Endodermal cell (in vitro differentiated cells): ENCODE measurements at regions not wholly inside any gene's neighbourhood (a gene's known extent, or its start where the extent isn't known, plus 50 kb on each side); places are given as distances from the start of the nearest gene placed in this dataset.

Experiments used
- DNase-seq: peaks from one replicate; pipeline ENCODE4 v3.0.0-alpha.2; 2017
- H3K27ac ChIP-seq: 2 replicates; pipeline ENCODE4 v1.5.1; 2013; ENCODE audit warnings: mild to moderate bottlenecking, low read depth, low read length, moderate library complexity
- H3K27me3 ChIP-seq: 2 replicates; pipeline ENCODE4 v1.6.1; 2013; ENCODE audit warnings: mild to moderate bottlenecking, low read length, moderate library complexity; ENCODE audit not compliant: insufficient read depth, control insufficient read depth, poor library complexity, severe bottlenecking
- H3K36me3 ChIP-seq: 2 replicates; pipeline ENCODE4 v1.7.0; 2013; ENCODE audit warnings: mild to moderate bottlenecking, low read length, moderate library complexity; ENCODE audit not compliant: control insufficient read depth, insufficient read depth
- H3K4me1 ChIP-seq: one replicate; pipeline ENCODE4 v1.7.0; 2013; ENCODE audit warnings: low read length; ENCODE audit not compliant: control insufficient read depth, insufficient read depth
- H3K4me3 ChIP-seq: 2 replicates; pipeline ENCODE4 v1.5.1; 2013; ENCODE audit warnings: mild to moderate bottlenecking, low read length, moderate library complexity
- H3K9ac ChIP-seq: 2 replicates; pipeline ENCODE4 v1.6.1; 2013; ENCODE audit warnings: mild to moderate bottlenecking, low read length, moderate library complexity; ENCODE audit not compliant: poor library complexity, severe bottlenecking; ENCODE audit errors: extremely low read depth
- H3K9me3 ChIP-seq: 2 replicates; pipeline ENCODE4 v1.6.1; 2013; ENCODE audit warnings: mild to moderate bottlenecking, low read length, moderate library complexity; ENCODE audit not compliant: control insufficient read depth
- H3K27ac Mint-ChIP-seq: 2 replicates; pipeline ENCODE4 v1.8.0; 2020; ENCODE audit warnings: mixed read lengths
- H3K27me3 Mint-ChIP-seq: 2 replicates; pipeline ENCODE4 v1.8.0; 2021; ENCODE audit warnings: mild to moderate bottlenecking, mixed read lengths; ENCODE audit not compliant: insufficient read depth
- H3K36me3 Mint-ChIP-seq: 2 replicates; pipeline ENCODE4 v1.8.0; 2020; ENCODE audit warnings: low read depth, mixed read lengths
- H3K4me1 Mint-ChIP-seq: 2 replicates; pipeline ENCODE4 v1.8.0; 2020; ENCODE audit warnings: mixed read lengths
- H3K4me3 Mint-ChIP-seq: 2 replicates; pipeline ENCODE4 v1.8.0; 2020; ENCODE audit warnings: mild to moderate bottlenecking, moderate library complexity, mixed read lengths
- H3K9me3 Mint-ChIP-seq: 2 replicates; pipeline ENCODE4 v1.8.0; 2020; ENCODE audit warnings: mild to moderate bottlenecking, mixed read lengths
- WGBS, 2 experiments: methylation state at CpG; one replicate each; pipeline versions ENCODE4 v1.1.5 to v1.1.7; 2013; ENCODE audit warnings: missing lambda C conversion rate in 2 of 2, mixed read lengths in 1 of 2; ENCODE audit not compliant: insufficient coverage in 1 of 2, insufficient read length in 1 of 2; 5-methylcytosine and 5-hydroxymethylcytosine counted together
- TF ChIP-seq, protein P1 (sequence below): fragments of 200-600 bp; sonication (generic); conservative IDR thresholded peaks from 2 replicates; pipeline ENCODE4 v1.5.0; 2021; ENCODE audit warnings: antibody characterized with exemption, mild to moderate bottlenecking

DNA sequence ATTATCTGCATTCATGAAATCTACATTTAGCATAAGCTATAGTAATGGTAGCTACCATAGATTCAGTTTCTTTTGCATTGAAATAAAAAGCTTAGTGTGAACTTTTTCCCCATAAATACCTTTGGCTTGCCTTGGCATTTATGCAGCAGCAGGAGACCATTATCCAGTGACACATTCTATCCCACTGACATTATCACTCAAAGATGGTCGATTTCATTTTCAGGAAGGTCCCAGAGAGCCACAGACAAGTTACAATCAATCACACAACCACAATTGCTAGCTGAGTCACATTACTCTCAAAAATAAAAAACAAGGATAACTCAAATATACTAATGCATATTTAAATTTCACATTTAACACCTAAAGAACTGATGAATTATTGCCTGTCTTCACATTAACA is 512.7 kb upstream of the CDH2 start:
- WGBS, 2 experiments: 0 to 30% methylated on average over 1 of the region's 1 CpG
- no peak for DNase-seq
- H3K27ac Mint-ChIP-seq: no peak overlapping the region

GRCh38 chr18:28684746-28685355 is 507.9 kb upstream of the CDH2 start:
- no peaks in the 10 kb centered on the region for H3K36me3 ChIP-seq
- Mint-ChIP-seq H3K27ac (no peak overlapping the region), H3K36me3 (no peaks in the 10 kb centered on the region), H3K9me3 (no peaks in the 10 kb centered on the region), H3K27me3 (no peaks in the 10 kb centered on the region), H3K4me3 (no peak overlapping the region), H3K4me1 (peaks cover 22% of the 10 kb centered on the region)
- no peaks in the 10 kb centered on the region for H3K9me3 ChIP-seq
- DNase-seq: no peak
- 89 to 95% methylated on average over 2 of the region's 3 CpGs for WGBS, 2 experiments
- no peak overlapping the region for H3K9ac ChIP-seq
- peaks cover 8% of the 10 kb centered on the region for H3K4me1 ChIP-seq
- H3K4me3 ChIP-seq: no peak overlapping the region
- no peaks in the 10 kb centered on the region for H3K27me3 ChIP-seq
- TF ChIP-seq, protein P1, sequence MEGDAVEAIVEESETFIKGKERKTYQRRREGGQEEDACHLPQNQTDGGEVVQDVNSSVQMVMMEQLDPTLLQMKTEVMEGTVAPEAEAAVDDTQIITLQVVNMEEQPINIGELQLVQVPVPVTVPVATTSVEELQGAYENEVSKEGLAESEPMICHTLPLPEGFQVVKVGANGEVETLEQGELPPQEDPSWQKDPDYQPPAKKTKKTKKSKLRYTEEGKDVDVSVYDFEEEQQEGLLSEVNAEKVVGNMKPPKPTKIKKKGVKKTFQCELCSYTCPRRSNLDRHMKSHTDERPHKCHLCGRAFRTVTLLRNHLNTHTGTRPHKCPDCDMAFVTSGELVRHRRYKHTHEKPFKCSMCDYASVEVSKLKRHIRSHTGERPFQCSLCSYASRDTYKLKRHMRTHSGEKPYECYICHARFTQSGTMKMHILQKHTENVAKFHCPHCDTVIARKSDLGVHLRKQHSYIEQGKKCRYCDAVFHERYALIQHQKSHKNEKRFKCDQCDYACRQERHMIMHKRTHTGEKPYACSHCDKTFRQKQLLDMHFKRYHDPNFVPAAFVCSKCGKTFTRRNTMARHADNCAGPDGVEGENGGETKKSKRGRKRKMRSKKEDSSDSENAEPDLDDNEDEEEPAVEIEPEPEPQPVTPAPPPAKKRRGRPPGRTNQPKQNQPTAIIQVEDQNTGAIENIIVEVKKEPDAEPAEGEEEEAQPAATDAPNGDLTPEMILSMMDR: no peak
- no peak overlapping the region for H3K27ac ChIP-seq

More for the DNA sequence above, 512.7 kb upstream of the CDH2 start:
- Histone ChIP-seq H3K27ac (no peak overlapping the region), H3K9ac (no peak overlapping the region), H3K9me3 (no peaks in the 10 kb centered on the region), H3K4me1 (no peaks in the 10 kb centered on the region), H3K36me3 (no peaks in the 10 kb centered on the region), H3K4me3 (no peak overlapping the region), H3K27me3 (no peaks in the 10 kb centered on the region)
- Mint-ChIP-seq H3K4me3 (no peak overlapping the region), H3K27me3 (no peaks in the 10 kb centered on the region), H3K9me3 (no peaks in the 10 kb centered on the region), H3K4me1 (peaks cover 24% of the 10 kb centered on the region), H3K36me3 (no peaks in the 10 kb centered on the region)
- TF ChIP-seq, protein P1: no peak

DNA sequence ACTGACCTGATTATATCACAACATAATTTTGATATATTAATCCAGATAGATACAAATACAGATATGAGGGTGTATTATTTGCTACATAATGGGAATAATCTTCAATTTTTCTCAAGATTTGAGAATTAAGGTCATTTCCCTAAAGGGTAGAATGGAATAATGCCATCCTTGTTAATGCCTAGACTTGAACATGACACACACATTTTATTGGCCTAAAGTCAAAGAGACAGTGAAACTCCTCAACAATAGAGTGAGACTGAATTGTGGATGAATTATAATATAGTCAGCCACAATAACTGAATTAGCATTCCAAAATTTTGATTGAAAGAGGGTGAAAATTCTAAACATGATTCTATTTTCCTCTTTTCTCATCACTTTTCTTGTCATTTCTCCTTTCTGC is 506.0 kb upstream of the CDH2 start:
- TF ChIP-seq, protein P1: no peak
- no peak overlapping the region for H3K27ac Mint-ChIP-seq

More for the DNA sequence above, 506.0 kb upstream of the CDH2 start:
- no peak overlapping the region for H3K27ac ChIP-seq
- no peak overlapping the region for H3K4me3 Mint-ChIP-seq
- no peaks in the 10 kb centered on the region for H3K9me3 ChIP-seq
- no peak overlapping the region for H3K9ac ChIP-seq
- no peaks in the 10 kb centered on the region for H3K36me3 Mint-ChIP-seq
- peaks cover 8% of the 10 kb centered on the region for H3K4me1 ChIP-seq
- no peaks in the 10 kb centered on the region for H3K27me3 Mint-ChIP-seq
- no peaks in the 10 kb centered on the region for H3K9me3 Mint-ChIP-seq
- no peaks in the 10 kb centered on the region for H3K27me3 ChIP-seq
- no peak for DNase-seq
- no peak overlapping the region for H3K4me3 ChIP-seq
- H3K36me3 ChIP-seq: no peaks in the 10 kb centered on the region
- H3K4me1 Mint-ChIP-seq: peaks cover 27% of the 10 kb centered on the region
